NT2/D1 (cell line): ENCODE measurements at regions not wholly inside any gene's neighbourhood (a gene's known extent, or its start where the extent isn't known, plus 50 kb on each side); places are given as distances from the start of the nearest gene placed in this dataset.

Experiments used
- DNase-seq: peaks from one replicate; pipeline ENCODE4 v3.0.0-alpha.2; 2011; ENCODE audit warnings: low read depth, low spot score
- H3K27me3 ChIP-seq: 2 replicates; pipeline ENCODE4 v1.6.0; 2011; ENCODE audit warnings: mild to moderate bottlenecking; ENCODE audit not compliant: insufficient read length, insufficient read depth
- H3K36me3 ChIP-seq: 2 replicates; pipeline ENCODE4 v1.6.1; 2011; ENCODE audit warnings: mild to moderate bottlenecking, low read length, mixed read lengths; ENCODE audit not compliant: insufficient read depth, insufficient read length
- H3K4me1 ChIP-seq: 2 replicates; pipeline ENCODE4 v1.5.1; 2011; ENCODE audit not compliant: insufficient read depth, insufficient read length
- H3K4me3 ChIP-seq: 2 replicates; pipeline ENCODE4 v1.5.1; 2011; ENCODE audit warnings: low read depth; ENCODE audit not compliant: insufficient read length
- H3K9ac ChIP-seq: 2 replicates; pipeline ENCODE4 v1.6.0; 2011; ENCODE audit warnings: low read depth; ENCODE audit not compliant: insufficient read length
- H3K9me3 ChIP-seq: 2 replicates; pipeline ENCODE4 v1.5.1; 2011; ENCODE audit warnings: mild to moderate bottlenecking, low read length; ENCODE audit not compliant: insufficient read depth
- SUZ12 ChIP-seq: IDR thresholded peaks from 2 replicates; pipeline ENCODE4 v1.6.1; 2011; ENCODE audit not compliant: insufficient read length, insufficient read depth; ENCODE audit errors: extremely low read depth
- YY1 ChIP-seq: IDR thresholded peaks from 2 replicates; pipeline ENCODE4 v1.6.1; 2011; ENCODE audit not compliant: insufficient read length, insufficient read depth
- ZNF274 ChIP-seq: IDR thresholded peaks from 2 replicates; pipeline ENCODE4 v1.6.1; 2011; ENCODE audit warnings: mild to moderate bottlenecking, low read depth, low read length

DNA sequence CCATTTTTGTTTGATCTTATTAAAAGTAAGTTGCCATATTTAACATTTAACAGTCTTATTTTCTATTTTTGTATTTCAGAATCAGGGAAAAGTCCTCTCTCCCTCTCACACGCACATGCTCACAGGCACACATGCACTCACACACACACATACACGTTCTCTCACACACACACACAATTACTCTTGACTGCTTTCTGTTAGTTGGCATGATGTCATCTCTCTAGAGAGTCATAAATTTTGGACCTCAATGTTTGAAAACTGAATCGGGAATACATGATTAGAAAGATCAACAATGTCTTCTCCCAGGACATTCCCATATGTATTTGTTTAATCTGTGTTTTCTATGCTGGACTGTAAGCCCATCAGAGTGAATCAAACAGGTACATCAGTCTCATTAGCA, 165.7 kb upstream of the AHR start:
- Histone ChIP-seq H3K4me1 (no peaks in the 10 kb centered on the region), H3K4me3 (no peak overlapping the region), H3K27me3 (no peaks in the 10 kb centered on the region), H3K9ac (no peak overlapping the region), H3K9me3 (no peaks in the 10 kb centered on the region), H3K36me3 (no peaks in the 10 kb centered on the region)
- DNase-seq, result no peak
- no peak for TF ChIP-seq YY1
- no peak for TF ChIP-seq SUZ12
- TF ChIP-seq ZNF274, result no peak

DNA sequence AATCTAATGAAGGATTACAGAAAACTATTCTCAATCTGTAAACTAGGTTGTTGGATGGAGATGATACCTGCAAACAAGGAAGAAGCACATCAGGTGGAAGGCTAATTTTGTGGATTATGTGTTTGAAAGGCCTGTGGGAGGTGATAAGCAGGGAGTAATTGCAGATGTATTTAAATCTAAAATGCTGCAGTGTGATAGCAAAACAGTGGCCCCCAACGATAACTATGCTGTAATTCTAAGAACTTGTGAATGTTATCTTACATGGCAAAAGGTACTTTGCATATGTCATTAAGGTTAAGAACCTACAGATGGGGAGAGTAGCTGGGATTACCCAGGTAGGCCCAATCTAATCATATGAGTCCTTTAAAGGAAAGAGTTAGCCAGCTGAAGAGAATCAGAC, 164.5 kb upstream of the AHR start:
- Histone ChIP-seq H3K4me1 (no peaks in the 10 kb centered on the region), H3K4me3 (no peak overlapping the region), H3K27me3 (no peaks in the 10 kb centered on the region), H3K9me3 (no peaks in the 10 kb centered on the region), H3K9ac (no peak overlapping the region), H3K36me3 (no peaks in the 10 kb centered on the region)
- no peak for DNase-seq
- TF ChIP-seq SUZ12 (no peak), ZNF274 (no peak), YY1 (no peak)

DNA sequence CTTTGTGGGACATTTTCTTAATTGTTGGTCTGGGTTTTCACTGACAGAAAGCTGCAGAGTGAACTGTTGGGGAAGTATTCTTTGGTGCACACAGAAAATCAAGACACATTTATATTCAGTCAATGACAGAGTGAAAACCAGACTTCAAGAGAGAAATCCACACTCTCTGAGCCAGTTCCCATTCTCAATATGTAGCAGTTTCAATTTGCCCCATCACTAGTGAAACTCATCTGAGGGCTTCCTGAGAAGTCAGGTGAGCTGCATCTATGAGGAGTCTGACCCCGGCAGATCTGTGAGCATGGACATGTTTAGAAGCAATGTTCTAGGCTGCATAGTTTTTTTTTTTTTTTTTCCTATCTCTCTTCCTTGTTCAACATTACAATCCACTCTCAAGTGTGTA, 163.7 kb upstream of the AHR start:
- Histone ChIP-seq H3K27me3 (no peaks in the 10 kb centered on the region), H3K36me3 (no peaks in the 10 kb centered on the region), H3K9me3 (no peaks in the 10 kb centered on the region), H3K4me1 (no peaks in the 10 kb centered on the region), H3K9ac (no peak overlapping the region), H3K4me3 (no peak overlapping the region)
- no peak for TF ChIP-seq YY1
- no peak for TF ChIP-seq ZNF274
- no peak for DNase-seq

DNA sequence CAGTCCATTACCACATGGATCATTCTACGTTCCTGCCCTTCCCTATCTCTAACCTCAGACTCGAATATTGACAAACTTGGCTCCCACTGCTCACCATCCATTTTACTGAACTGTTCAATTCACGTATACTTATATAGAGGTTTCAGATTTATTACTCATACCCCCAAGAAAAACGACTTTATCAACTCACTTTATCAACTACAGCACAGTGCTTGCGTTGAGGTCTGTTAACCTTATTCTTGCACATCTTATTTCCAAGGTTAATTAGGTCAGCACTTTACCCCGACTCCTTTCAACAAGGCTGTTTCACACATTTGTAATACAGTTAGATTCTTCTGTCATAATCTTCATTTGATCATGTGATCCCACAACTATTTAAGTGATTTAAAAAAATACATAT, 162.3 kb upstream of the AHR start:
- H3K4me1 ChIP-seq, result no peaks in the 10 kb centered on the region
- H3K27me3 ChIP-seq, result no peaks in the 10 kb centered on the region
- TF ChIP-seq ZNF274, result no peak
- no peak overlapping the region for H3K4me3 ChIP-seq
- H3K9ac ChIP-seq, result no peak overlapping the region
- no peaks in the 10 kb centered on the region for H3K36me3 ChIP-seq
- DNase-seq, result no peak
- H3K9me3 ChIP-seq, result no peaks in the 10 kb centered on the region

DNA sequence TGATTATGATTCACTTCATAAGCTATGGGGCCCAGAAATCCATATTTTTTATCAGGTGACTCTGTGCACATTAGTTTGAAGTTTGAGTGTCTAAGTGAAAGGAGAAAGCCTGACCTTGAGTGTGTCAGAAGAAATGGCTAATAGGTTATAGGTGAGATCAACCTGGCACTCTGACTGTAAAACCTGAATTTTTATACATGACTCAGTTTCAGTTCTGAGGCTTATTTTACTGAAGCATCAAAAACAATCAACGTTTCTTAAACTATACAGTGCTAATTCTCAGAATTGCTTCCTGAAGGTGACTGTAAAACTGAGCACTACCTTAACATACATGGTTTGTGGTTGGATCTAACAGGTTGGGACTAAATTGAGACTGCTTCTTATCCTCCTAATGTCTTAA, 159.4 kb upstream of the AHR start:
- no peak overlapping the region for H3K4me3 ChIP-seq
- no peak overlapping the region for H3K9ac ChIP-seq
- no peak for DNase-seq

DNA sequence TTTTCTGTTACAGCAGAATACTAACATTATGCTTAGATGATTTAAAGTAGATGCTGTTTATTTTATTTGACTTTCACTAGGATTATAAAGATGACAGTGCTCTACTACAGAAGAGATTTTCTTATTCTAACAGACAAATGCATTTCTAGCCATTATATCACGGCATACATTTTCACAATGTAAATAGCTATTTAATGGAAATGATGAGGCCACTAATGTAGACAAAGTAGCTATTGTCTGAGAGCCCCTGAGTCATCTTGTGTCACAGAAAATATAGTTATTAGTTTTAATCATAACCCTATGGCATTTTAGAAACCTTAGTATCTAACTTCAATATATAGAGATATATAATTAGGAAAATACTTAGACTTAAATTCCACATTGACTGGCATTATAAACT, 158.0 kb upstream of the AHR start:
- no peaks in the 10 kb centered on the region for H3K9me3 ChIP-seq
- H3K36me3 ChIP-seq, result no peaks in the 10 kb centered on the region
- DNase-seq, result no peak
- TF ChIP-seq ZNF274, result no peak
- no peak for TF ChIP-seq SUZ12
- TF ChIP-seq YY1, result no peak
- H3K27me3 ChIP-seq, result no peaks in the 10 kb centered on the region
- H3K4me3 ChIP-seq, result no peak overlapping the region
- H3K4me1 ChIP-seq, result no peaks in the 10 kb centered on the region
- H3K9ac ChIP-seq, result no peak overlapping the region

More for the DNA sequence above, 159.4 kb upstream of the AHR start:
- Histone ChIP-seq H3K9me3 (no peaks in the 10 kb centered on the region), H3K4me1 (no peaks in the 10 kb centered on the region), H3K36me3 (no peaks in the 10 kb centered on the region), H3K27me3 (no peaks in the 10 kb centered on the region)
- TF ChIP-seq SUZ12 (no peak), YY1 (no peak), ZNF274 (no peak)

DNA sequence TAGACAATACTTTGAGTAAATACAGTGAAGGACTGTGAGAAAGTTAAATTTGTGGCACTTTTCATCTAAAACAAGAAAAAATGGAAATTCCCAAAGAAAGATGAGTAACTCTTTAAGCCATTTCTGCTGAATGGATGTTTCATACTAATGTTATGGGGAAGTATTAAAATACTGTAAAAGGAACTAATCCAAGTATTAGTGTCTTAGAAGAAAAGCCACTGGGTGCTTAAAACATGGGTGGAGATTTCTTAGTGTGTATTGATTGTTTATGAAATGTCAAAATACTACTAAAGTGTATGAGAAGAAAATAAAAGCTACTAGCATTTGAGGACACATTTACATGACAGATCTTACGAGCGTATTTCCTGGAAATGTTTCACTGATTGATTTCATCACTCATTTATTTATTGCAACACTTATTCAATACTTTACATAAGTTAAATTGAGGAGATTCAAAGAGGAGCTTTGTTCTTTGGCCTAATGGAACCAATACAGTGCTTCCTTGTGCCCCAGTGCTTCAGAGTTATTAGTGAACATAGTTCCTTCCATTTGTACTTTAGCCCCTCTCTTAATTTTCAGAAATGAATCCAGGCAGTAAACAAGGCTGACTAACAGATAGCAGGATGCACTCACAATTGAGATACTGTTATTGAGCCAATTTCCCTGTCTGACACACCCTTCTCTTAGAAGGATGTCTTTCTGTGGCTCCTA, 155.5 kb upstream of the AHR start:
- Histone ChIP-seq H3K9me3 (no peaks in the 10 kb centered on the region), H3K9ac (no peak overlapping the region), H3K27me3 (no peaks in the 10 kb centered on the region), H3K4me3 (no peak overlapping the region), H3K36me3 (no peaks in the 10 kb centered on the region), H3K4me1 (no peaks in the 10 kb centered on the region)
- DNase-seq, result no peak
- TF ChIP-seq ZNF274 (no peak), YY1 (no peak), SUZ12 (no peak)

DNA sequence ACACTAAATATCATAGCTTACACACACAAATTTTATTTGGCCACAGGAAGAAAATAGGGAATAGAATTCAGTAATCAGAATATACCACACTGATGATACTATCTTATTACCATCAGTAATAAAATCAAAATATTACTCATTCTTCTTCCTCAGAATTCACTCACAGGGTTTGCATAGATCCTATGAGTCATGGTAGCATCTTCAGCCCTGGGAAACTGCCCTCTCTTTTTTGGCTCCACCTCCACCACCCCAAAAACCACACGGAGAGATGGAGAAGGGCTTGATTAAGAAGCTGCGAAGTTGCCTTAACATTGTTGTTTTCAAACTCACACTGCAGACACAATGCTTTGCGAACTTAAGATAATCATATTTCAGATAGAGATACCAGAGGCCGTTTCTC, 154.1 kb upstream of the AHR start:
- Histone ChIP-seq H3K4me1 (no peaks in the 10 kb centered on the region), H3K4me3 (no peak overlapping the region), H3K36me3 (no peaks in the 10 kb centered on the region), H3K9ac (no peak overlapping the region), H3K27me3 (no peaks in the 10 kb centered on the region), H3K9me3 (no peaks in the 10 kb centered on the region)
- DNase-seq, result no peak
- TF ChIP-seq YY1 (no peak), ZNF274 (no peak), SUZ12 (no peak)
